Putamen (tissue), 1 donor: ENCODE measurements at regions not wholly inside any gene's neighbourhood (a gene's known extent, or its start where the extent isn't known, plus 50 kb on each side); places are given as distances from the start of the nearest gene placed in this dataset.

Experiments
- DNase-seq: peaks from one replicate; pipeline ENCODE4 v3.0.0-alpha.2; 2016; ENCODE audit warnings: low spot score

DNA sequence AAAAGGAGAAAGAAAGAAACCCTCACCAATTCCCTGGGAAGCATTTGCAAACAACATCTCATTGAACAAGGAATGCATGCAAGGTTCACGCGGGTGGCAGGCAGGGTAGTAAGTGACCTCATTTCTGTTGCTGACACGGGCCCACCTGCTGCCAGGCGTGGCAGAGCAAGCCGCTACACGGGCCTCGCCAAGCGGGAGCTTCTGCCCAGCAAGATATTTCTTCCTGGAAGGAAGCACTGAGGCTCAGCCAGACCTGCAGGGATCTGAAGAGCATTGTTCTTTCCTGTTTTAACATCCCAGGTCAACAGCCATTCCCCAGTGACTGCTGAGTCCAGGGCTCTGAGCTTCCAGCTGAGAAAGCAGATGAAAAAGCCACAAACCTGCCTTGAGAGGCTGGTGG lies 91.9 kb upstream of the IGSF21 start:
- DNase-seq = no peak

DNA sequence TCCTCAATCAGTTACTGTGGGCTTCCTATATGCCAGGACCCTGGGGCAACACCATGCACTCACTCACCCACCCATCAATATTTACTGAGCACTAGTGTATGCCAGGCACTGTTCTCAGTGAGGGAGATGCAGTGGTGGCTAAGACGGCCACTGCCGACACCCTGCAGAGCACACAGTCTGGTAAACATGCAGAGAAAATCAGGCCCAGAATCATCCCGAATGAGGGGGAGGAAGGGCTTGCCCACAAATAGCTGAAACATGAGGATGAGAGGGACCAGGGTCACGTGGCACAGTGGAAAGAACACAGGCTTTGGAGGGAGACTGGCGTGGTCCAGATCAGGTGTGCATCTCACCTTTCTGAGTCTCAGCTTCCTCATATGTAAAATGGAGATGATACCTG lies 89.2 kb upstream of the IGSF21 start:
- no peak for DNase-seq

DNA sequence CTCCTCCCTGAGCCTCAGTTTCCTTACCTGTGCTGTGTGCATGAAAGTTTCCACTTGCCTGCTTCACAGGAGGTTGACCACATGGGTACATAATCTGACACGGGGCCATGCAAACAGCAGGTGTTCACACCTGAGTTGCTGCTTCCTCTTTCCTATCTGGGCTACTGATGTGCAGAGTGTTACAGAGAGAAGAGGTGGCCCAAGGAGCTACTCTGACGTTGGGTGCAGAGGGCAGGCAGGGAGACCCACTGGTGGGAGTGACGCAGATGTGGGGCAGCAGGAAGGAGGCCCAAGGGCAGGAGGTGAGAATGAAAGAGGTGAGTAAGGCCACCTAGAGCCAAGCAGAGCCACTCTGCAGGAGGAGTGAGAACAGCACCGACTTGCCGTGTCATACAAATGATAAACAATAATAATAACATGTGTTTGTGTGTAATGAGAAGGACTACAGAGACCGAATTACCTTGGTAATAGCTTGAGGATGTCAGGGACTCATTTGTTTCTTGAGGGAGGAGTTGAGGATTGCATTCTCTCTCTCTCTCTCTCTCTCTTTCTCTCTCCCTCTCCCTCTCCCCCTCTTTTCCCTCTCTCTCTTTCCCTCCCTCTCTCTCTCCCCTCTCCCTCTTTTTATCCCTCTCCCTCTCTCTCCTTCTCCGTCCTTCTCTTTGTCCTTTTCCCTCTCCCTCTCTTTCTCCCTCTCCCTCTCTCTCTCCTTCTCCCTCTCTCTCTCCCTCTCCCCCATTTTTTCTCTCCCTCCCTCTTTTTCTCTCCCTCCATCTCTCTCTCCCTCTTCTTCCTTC lies 87.4 kb upstream of the IGSF21 start:
- no peak for DNase-seq

DNA sequence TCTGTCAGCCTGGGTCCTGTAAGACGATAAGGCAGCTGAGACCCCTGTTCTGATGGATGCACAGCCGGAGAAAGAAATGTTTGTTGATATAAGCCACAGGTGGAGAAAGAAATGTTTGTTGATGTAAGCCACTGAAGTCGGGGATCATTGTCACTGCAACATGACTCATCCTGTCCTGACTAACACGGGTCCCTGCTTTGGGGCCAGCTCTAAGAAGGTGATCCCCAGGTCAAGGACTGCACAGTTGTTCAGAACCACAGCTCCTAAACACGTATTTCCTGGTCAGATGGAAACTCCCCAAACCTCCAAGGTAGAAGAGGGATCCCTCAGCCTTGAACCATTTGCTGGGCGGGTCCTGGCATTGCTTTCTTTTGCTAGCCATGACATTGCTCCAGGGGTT lies 86.4 kb upstream of the IGSF21 start:
- no peak for DNase-seq

DNA sequence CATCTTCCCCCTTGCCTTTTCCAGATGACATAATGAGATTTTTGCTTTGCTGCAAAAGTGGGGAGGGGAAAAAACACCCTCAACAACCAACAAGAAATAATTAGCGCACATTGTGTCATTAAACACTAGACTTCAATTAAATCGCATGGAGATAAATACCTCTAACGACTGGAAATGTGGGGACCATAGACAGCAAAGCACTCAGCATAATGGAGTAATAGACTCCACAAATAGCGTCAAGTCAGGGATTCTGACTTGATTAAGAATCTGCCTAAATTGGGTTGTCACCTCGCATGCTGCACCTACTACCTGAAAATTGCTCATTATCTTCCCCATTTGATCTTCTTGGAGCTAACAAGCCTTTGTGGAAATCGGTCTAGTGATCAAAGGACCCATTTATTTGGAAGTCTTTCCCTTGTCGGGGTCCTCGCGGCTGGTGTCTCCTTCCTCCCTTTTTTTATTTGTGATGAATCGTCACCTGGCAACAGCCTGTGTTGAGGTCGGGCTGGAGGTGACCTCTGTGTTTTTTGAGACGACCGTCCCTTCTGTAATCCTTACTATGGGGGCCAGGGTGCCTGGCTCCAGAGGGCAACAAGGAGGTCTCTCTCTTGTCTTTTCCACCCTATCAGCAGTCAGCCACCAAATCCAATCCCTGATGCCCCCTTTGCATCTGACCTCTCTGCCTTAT lies 75.3 kb upstream of the IGSF21 start:
- DNase-seq = no peak

DNA sequence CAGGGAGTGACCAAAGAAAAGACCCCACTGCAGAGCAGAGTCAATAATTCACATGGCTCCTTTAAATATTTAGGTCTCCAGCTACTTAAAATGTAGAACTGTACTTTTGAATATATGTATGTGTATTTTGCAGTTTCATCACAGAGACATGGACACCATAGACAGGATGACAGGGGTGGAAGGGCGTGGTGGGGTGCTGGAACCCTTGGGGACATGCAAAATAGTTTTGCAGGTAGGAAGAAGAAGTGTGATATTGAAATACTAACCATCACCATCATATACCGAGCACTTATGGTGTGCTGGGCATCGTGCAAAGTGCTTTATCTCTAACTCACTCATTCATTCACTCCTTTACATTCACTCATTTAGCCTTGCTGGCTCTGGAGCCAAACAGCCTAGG lies 72.5 kb upstream of the IGSF21 start:
- no peak for DNase-seq

DNA sequence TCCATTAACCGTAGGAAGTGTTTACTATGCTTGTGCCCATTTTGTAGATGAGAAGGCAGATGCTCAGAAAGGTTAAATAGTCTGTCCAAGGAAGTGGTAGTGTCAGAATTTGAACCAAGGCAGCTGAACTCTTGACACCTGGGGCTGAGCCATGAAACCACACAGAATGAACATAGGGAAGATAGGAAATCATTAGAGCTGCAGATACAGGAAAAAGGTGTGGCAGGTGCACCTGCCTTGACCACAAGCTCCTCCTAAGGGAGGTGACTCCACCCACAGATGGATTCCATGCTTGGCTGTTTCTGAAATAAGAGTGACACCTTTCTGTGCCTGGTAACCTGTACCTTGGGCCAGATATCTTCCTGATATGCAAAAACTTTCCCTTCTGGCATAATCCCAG lies 69.9 kb upstream of the IGSF21 start:
- no peak for DNase-seq

DNA sequence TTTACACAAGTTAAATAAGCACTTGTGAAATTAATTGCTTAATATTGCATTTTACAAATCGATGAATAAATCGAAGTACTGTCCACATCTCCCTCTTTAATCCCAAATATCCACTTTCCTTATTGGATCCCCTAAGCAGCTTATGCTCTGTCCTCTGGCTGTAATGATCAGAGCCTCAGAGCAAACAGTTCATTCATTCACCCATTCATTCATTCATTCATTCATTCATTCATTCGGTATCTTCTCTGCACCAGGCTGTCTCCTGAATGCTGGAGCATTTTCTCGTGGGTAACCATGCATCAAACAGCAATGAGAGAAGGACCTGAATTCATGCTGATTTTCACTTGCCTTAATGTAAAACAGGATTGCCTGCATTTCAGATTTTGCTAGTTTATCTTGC lies 69.5 kb upstream of the IGSF21 start:
- DNase-seq = no peak

DNA sequence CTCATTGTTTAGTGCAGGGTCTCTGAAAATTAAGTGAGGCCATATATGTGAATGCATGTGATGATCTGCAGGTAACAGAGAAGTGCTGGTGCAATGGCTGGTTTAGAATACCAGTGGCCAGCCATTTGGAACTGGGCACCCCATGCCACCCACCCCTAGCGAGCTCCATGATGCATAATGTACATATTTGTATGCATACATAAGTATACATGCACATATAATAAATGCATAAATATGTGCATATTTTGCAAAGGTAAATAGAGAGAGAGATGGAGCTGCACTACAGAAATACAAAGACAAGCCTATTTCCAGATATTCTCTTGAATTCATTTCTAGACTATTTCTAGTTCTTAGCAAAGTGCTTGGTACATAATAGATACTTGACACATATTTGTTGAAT lies 68.5 kb upstream of the IGSF21 start:
- DNase-seq = no peak

DNA sequence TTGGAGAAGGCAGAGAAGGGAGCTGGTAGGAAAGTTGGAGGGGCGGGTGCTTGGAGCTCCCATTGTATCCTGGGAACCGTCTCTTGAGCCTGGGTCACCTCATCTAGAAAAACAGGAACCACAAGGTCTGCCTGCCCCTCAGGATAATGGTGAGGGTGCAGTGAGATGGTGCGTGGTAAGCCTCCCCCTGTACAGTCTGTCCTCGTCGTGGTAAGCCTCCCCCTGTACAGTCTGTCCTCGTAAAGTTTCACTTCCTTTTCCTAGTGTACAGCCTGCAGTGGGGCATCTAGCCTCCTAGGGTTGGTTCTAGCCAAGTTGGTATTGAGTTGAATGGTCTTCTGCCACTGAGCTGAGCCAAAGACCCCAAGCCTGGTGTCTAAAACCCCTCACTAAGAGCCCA lies 66.5 kb upstream of the IGSF21 start:
- DNase-seq = no peak

DNA sequence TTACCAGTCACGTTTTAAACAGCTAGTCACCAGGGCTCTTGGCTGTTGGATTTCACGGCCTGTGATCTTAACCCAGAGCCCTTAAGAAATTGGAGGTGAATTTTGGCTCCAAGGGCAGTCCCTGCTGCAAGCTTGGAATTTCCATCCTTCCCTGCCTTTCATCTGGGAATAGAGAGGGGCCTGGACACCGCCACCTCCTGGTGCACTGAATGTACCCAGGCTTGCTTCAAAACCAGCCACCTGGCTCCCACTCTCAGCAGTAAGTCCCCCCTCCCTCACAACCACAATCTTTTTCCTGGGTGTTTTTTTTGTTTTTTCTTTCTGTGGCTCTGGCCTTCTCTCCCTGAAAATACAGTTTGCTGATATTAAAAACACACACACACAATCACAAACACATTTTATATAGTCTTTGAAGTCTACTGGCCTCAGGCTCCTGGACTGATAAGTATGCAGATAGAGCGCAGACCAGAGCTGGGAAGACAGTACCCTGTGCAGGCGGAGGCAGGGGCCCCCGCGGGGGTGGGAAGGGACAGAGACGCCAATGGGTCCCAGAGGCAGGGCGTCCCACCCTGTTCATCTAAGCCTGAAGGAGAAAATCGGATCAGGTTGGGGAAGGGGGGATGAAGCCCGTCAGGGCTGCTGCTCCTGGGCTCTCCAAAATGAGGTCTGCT lies 65.8 kb upstream of the IGSF21 start:
- DNase-seq = no peak

DNA sequence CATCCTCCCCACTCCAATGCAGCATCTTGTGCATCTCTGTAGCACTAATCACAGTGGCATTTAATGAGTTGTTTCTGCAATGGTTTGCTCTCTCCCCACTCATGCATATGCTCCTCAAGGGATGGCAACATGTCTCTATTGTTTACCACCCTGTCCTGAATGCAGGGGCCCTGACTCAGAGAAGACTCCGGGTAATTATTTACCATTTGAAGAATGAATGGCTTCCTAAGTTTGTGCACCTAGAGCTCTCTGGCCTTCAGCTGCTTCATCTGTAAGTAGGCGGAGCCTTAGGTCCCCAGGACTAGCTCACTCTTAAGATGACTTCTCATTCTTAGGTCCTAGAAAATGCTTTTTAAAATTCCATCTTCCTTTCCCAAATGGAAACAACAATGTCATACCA lies 63.7 kb upstream of the IGSF21 start:
- no peak for DNase-seq

DNA sequence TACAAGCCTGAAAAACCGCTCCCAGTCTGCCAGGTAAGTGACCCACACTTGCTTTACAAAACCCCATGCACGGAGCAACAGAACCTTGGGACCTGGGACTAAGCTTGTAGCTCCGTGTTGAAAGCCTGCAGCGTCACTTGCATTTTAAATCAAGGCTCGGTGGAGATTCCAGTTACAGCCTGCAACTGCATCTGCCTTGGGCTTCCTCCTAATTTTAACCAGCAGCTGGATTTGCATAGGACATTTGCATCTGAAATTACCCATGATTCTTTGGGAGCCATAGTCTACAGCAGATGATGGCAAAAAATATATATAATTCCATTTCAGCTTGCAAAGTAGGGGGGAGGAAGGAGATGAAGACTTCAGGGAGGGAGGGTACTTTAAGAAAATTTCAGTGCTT lies 62.4 kb upstream of the IGSF21 start:
- DNase-seq = no peak

DNA sequence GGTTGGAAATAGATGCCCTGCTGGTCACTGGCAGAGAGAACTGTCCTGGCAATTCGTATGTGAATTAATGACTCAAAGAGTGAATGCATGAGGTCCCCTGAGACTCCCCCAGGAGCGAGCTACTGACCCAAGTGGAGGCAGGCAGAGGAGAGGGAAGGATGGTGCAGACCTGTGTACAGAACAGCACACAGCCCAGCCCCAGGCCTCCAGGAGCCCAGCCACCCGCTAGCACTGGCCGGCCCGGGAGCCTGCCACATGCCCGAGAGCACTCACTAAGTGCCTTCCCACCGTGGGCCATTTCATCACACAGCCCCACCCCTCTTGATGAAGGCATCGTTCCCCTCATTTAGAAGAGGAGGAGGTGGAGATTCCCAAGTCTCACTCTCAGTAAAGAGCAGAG lies 62.0 kb upstream of the IGSF21 start:
- no peak for DNase-seq

DNA sequence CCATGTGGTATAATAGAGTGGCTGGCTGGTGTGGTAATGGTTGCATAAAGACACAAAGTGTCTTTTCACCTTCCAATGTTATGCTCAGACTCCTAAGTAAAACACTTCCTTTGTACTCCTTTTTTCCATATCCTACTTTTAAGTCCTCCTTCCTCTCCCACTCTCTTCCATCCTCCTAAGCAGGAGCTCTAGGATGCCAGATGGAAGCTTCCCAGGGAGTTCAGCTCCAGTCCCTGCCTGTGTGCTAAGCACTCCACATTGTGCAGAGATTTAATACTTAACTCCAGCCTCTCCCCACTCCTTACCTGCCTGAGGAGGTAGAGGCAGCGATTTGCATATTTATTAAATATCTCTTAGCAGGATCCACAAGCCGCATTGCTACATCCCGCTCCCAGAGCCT lies 60.5 kb upstream of the IGSF21 start:
- no peak for DNase-seq

DNA sequence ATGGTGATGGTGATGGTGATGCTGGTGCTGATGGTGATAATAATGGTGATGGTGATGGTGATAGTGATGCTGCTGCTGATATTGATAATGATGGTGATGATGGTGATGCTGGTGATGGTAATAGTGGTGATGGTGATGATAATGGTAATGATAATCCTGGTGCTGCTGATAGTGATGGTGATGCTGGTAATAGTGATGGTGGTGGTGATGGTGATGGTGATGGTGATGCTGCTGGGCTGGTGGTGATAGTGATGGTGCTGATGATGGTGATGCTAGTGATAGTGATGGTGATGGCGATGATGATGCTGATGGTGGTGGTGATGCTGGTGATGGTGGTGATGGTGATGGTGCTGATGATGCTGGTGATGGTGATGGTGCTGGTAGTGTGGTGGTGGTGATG lies 58.4 kb upstream of the IGSF21 start:
- no peak for DNase-seq

DNA sequence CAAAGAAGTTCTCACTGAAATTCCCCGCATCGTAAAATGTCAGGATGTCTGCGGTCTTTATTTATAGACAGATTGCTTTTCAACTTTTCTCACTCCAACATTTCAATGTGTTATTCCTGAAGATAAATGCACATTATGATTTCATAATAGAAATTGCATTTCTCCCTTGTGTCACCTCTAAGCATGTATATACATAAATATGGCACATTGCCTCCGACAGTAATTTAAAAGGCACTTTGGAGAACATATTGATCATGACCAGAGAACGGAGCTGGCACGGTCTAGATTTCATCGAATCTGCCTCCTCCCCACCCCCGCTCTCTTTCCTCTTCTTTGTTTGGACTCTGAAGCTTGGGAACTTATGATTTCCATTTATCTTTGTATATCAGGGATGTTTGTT lies 54.9 kb upstream of the IGSF21 start:
- no peak for DNase-seq

DNA sequence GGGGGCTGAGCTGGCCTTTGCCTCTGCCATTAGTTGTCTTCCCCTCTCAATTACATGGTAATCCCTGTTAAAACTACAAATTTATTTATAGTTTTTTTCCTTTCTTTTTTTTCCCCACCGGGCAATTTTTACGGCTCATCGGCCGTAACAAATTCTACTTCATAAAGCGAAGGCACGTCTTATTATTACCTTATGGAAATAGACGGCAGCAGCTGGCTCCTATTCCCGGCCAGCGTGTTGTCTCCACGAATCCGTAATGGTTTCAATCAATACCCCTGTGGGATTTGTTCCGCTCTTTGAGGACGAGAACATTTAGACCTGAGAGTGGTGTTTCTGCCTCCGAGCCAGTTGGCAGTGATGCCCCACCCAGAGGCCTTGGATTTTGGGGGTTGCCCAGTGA lies 52.4 kb upstream of the IGSF21 start:
- DNase-seq = no peak

DNA sequence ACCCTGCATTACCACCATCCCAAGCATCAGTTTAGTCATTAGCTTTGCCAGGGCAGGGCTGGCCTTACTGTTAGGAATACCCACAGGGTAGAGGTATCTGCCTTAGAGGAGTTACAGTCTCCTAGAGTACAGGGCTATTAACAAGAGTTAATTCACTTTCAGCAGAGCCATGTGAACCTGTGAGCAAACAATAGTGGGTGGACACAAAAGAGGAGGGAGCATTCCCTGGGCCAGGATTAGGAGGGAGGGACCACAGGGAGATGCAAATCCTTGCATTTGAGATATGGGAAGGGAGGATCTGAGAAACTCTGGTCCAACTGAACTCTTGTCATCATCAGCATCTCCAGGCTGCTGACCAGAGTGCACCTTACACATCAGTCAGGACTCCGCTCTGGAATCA lies 51.1 kb upstream of the IGSF21 start:
- no peak for DNase-seq

DNA sequence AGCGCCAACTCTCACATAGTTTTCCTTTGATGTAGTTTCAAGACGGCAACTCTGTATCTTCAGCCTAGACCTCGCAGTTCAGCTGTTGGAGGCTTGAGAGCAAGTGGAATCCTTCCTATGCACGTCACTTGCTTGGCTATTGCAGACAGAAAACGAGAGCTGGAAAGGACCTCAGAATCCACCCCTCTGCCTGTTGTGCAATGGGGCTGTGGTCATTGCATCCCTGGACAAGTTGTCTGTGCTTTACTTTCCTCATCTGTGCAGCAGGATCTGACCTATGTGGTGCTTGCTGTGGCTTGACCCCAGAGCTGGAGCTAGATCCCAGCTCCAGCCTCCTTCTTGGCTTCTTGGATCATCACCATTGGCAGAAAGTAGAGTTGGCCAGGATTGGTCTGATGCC lies 50.0 kb upstream of the IGSF21 start:
- DNase-seq = no peak
